ENCODE measurements at regions not wholly inside any gene's neighbourhood (a gene's known extent, or its start where the extent isn't known, plus 50 kb on each side); places are given as distances from the start of the nearest gene placed in this dataset.

GRCh38 chr1:95852483-95853070, 618.6 kb downstream of the RWDD3 start:
- TF ChIP-seq, protein P1, sequence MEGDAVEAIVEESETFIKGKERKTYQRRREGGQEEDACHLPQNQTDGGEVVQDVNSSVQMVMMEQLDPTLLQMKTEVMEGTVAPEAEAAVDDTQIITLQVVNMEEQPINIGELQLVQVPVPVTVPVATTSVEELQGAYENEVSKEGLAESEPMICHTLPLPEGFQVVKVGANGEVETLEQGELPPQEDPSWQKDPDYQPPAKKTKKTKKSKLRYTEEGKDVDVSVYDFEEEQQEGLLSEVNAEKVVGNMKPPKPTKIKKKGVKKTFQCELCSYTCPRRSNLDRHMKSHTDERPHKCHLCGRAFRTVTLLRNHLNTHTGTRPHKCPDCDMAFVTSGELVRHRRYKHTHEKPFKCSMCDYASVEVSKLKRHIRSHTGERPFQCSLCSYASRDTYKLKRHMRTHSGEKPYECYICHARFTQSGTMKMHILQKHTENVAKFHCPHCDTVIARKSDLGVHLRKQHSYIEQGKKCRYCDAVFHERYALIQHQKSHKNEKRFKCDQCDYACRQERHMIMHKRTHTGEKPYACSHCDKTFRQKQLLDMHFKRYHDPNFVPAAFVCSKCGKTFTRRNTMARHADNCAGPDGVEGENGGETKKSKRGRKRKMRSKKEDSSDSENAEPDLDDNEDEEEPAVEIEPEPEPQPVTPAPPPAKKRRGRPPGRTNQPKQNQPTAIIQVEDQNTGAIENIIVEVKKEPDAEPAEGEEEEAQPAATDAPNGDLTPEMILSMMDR (IDR thresholded peaks at IDR 0.05), result no peak
- TF ChIP-seq POLR2A (IDR thresholded peaks at IDR 0.05), result no peak
